Mesenchymal stem cell (in vitro differentiated cells and primary cell): ENCODE measurements at regions not wholly inside any gene's neighbourhood (a gene's known extent, or its start where the extent isn't known, plus 50 kb on each side); places are given as distances from the start of the nearest gene placed in this dataset.

Experiments used
- DNase-seq: peaks from one replicate; pipeline ENCODE4 v3.0.0-alpha.2; 2013
- H2AFZ ChIP-seq: one replicate; pipeline ENCODE4 v1.6.1; 2013; ENCODE audit warnings: low read depth, mild to moderate bottlenecking, control low read depth, inconsistent platforms, low read length, moderate library complexity
- H2AK5ac ChIP-seq: 2 replicates; pipeline ENCODE4 v1.6.1; 2013; ENCODE audit warnings: low read length, moderate library complexity, mild to moderate bottlenecking, inconsistent platforms; ENCODE audit not compliant: severe bottlenecking
- H2BK120ac ChIP-seq: one replicate; pipeline ENCODE4 v1.6.1; 2013; ENCODE audit warnings: low read depth, mild to moderate bottlenecking, inconsistent platforms, low read length, moderate library complexity
- H2BK12ac ChIP-seq, 2 experiments: one replicate each; pipeline ENCODE4 v1.6.1; 2013; ENCODE audit warnings: inconsistent platforms in 2 of 2, low read length in 2 of 2, mild to moderate bottlenecking in 2 of 2, moderate library complexity in 2 of 2, control low read depth in 1 of 2
- H2BK15ac ChIP-seq: one replicate; pipeline ENCODE4 v1.6.1; 2013; ENCODE audit warnings: mild to moderate bottlenecking, low read depth, inconsistent platforms; ENCODE audit not compliant: poor library complexity, severe bottlenecking
- H2BK5ac ChIP-seq: 2 replicates; pipeline ENCODE4 v1.6.1; 2013; ENCODE audit warnings: low read depth, mild to moderate bottlenecking, low read length, control low read depth, inconsistent platforms; ENCODE audit not compliant: poor library complexity, severe bottlenecking
- H3K14ac ChIP-seq, 2 experiments: one replicate each; pipeline ENCODE4 v1.6.1; 2013; ENCODE audit warnings: inconsistent platforms in 2 of 2, low read length in 2 of 2, control low read depth in 1 of 2, mild to moderate bottlenecking in 1 of 2, moderate library complexity in 1 of 2
- H3K18ac ChIP-seq, 2 experiments: one replicate each; pipeline ENCODE4 v1.6.1; 2013; ENCODE audit warnings: inconsistent platforms in 2 of 2, low read length in 2 of 2, control low read depth in 1 of 2, low read depth in 1 of 2, mild to moderate bottlenecking in 1 of 2
- H3K23ac ChIP-seq, 2 experiments: one replicate each; pipeline ENCODE4 v1.6.1; 2013; ENCODE audit warnings: inconsistent platforms in 2 of 2, low read length in 2 of 2, mild to moderate bottlenecking in 2 of 2, moderate library complexity in 2 of 2, control low read depth in 1 of 2
- H3K27ac ChIP-seq: 2 replicates; pipeline ENCODE4 v1.5.1; 2013; ENCODE audit warnings: mild to moderate bottlenecking, moderate library complexity, low read length, control low read depth, inconsistent platforms; ENCODE audit not compliant: poor library complexity, severe bottlenecking
- H3K27me3 ChIP-seq, 2 experiments: 2 replicates each; pipeline versions ENCODE4 v1.6.1 to v1.7.0; 2013; ENCODE audit warnings: low read length in 2 of 2, mild to moderate bottlenecking in 2 of 2, moderate library complexity in 2 of 2, control low read depth in 1 of 2, inconsistent platforms in 1 of 2; ENCODE audit not compliant: control insufficient read depth in 1 of 2, insufficient read depth in 1 of 2
- H3K36me3 ChIP-seq, 2 experiments: 2 replicates each; pipeline versions ENCODE4 v1.6.1 to v1.7.0; 2013; ENCODE audit warnings: low read length in 2 of 2, control low read depth in 1 of 2, inconsistent platforms in 1 of 2, low read depth in 1 of 2, mild to moderate bottlenecking in 1 of 2; ENCODE audit not compliant: insufficient read depth in 2 of 2, control insufficient read depth in 1 of 2
- H3K4ac ChIP-seq, 2 experiments: one replicate each; pipeline ENCODE4 v1.6.1; 2013; ENCODE audit warnings: inconsistent platforms in 2 of 2, low read length in 2 of 2, mild to moderate bottlenecking in 2 of 2, moderate library complexity in 2 of 2, control low read depth in 1 of 2, low read depth in 1 of 2
- H3K4me1 ChIP-seq: 2 replicates; pipeline ENCODE4 v1.6.1; 2013; ENCODE audit warnings: low read depth, low read length, control low read depth; ENCODE audit not compliant: control insufficient read depth, insufficient read depth
- H3K4me2 ChIP-seq: 2 replicates; pipeline ENCODE4 v1.6.1; 2013; ENCODE audit warnings: low read length, mild to moderate bottlenecking, inconsistent platforms; ENCODE audit not compliant: poor library complexity, severe bottlenecking
- H3K4me3 ChIP-seq, 2 experiments: 2 replicates each; pipeline versions ENCODE4 v1.5.1 to v1.7.0; 2013; ENCODE audit warnings: low read length in 2 of 2, mild to moderate bottlenecking in 2 of 2, control low read depth in 1 of 2, low read depth in 1 of 2; ENCODE audit not compliant: insufficient read depth in 1 of 2
- H3K79me1 ChIP-seq: replicated peaks from 2 replicates; pipeline ENCODE4 v1.6.1; 2013; ENCODE audit warnings: mild to moderate bottlenecking, control low read depth, low read length, inconsistent platforms; ENCODE audit not compliant: poor library complexity, severe bottlenecking
- H3K9ac ChIP-seq: 2 replicates; pipeline ENCODE4 v1.7.0; 2013; ENCODE audit warnings: mild to moderate bottlenecking, low read length, moderate library complexity
- H3K9me3 ChIP-seq: 2 replicates; pipeline ENCODE4 v1.7.0; 2013; ENCODE audit warnings: mild to moderate bottlenecking, low read length; ENCODE audit not compliant: control insufficient read depth
- H4K8ac ChIP-seq: one replicate; pipeline ENCODE4 v1.6.1; 2013; ENCODE audit warnings: inconsistent platforms, mild to moderate bottlenecking, low read length, moderate library complexity
- H4K91ac ChIP-seq: one replicate; pipeline ENCODE4 v1.6.1; 2013; ENCODE audit warnings: mild to moderate bottlenecking, low read length, inconsistent platforms
- WGBS: methylation state at CpG from one replicate; pipeline ENCODE4 v1.1.7; 2013; ENCODE audit warnings: mixed read lengths; 5-methylcytosine and 5-hydroxymethylcytosine counted together

DNA sequence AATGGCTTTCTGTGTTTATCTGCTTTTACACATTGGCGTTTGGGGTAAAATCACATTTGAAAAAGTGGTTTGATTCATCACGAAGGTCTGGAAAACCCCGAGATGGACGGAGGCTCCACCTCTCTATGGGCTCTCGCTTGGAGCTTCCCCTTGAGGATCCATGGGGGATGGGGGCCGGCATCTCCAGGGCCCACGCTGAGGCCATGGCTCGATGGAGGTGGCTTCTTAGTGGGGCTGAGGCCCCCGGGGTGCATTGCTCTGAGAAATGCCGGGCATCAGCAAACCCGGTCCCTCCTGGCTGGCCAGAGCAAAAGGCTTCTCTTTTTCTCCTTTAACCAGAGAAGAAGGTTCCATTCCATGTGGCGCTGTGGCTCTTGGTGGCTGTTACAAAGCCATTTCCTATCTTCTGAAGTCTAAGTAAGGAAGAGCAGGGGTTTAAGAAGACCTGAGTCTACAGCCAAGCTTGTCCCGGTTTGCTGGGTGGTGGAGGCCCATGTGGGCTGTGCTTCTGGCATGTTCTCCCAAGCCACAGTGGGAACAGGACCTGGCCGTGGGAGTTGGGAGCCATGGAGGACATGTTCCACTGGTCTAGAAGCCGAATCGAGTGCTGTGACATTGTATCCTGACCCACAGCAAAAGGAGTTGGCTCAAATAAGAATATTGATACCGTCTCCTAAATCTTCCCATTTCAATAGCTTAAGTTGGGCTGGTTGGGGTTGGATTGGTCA, 243.5 kb upstream of the PITRM1 start:
- Histone ChIP-seq H3K23ac (no peak overlapping the region), H2BK5ac (no peak overlapping the region), H3K18ac (no peak overlapping the region), H3K9me3 (peaks cover 2% of the 10 kb centered on the region), H3K27ac (no peak overlapping the region), H2AFZ (no peak overlapping the region), H4K8ac (no peak overlapping the region), H3K9ac (no peak overlapping the region), H3K4ac (no peak overlapping the region), H3K4me2 (no peak overlapping the region), H3K4me1 (peaks cover 2% of the 10 kb centered on the region), H3K27me3 (peaks cover 0 to 3% of the 10 kb centered on the region in 2 experiments), H2AK5ac (no peak overlapping the region), H3K79me1 (no peaks in the 10 kb centered on the region), H2BK15ac (no peak overlapping the region), H2BK120ac (no peak overlapping the region), H3K36me3 (no peaks in the 10 kb centered on the region), H3K14ac (no peak overlapping the region), H4K91ac (no peak overlapping the region), H3K4me3 (no peak overlapping the region), H2BK12ac (no peak overlapping the region)
- DNase-seq, result no peak
- 83% methylated on average over 15 of the region's 17 CpGs for WGBS

- WGBS, result 91% methylated on average over 20 of the region's 21 CpGs
- H3K18ac ChIP-seq, result no peak overlapping the region
These were observed 242.6 kb upstream of the PITRM1 start for GRCh38 chr10:3415038-3415736.

GRCh38 chr10:3414667-3415023, 242.1 kb upstream of the PITRM1 start:
- no peak overlapping the region for H2BK15ac ChIP-seq
- no peak overlapping the region for H4K8ac ChIP-seq
- no peak overlapping the region for H2BK120ac ChIP-seq
- peaks cover 0 to 5% of the 10 kb centered on the region in 2 experiments for H3K27me3 ChIP-seq
- H3K9ac ChIP-seq, result no peak overlapping the region
- no peak overlapping the region for H3K4me2 ChIP-seq
- no peaks in the 10 kb centered on the region for H3K36me3 ChIP-seq
- WGBS, result 78% methylated on average over 10 of the region's 10 CpGs
- H3K4me1 ChIP-seq, result peaks cover 6% of the 10 kb centered on the region
- H2AK5ac ChIP-seq, result peak overlapping the region; percentile 66
- H3K9me3 ChIP-seq, result peaks cover 6% of the 10 kb centered on the region
- H3K27ac ChIP-seq, result no peak overlapping the region
- H3K4me3 ChIP-seq, result no peak overlapping the region
- no peak overlapping the region for H2AFZ ChIP-seq
- H3K79me1 ChIP-seq, result no peaks in the 10 kb centered on the region
- peak overlapping the region in 1 of 2 experiments; percentile 5 for H3K18ac ChIP-seq
- DNase-seq, result no peak
- no peak overlapping the region for H3K4ac ChIP-seq
- H3K23ac ChIP-seq, result no peak overlapping the region
- no peak overlapping the region for H4K91ac ChIP-seq
- no peak overlapping the region for H3K14ac ChIP-seq
- H2BK12ac ChIP-seq, result no peak overlapping the region
- no peak overlapping the region for H2BK5ac ChIP-seq

More at GRCh38 chr10:3415038-3415736, 242.6 kb upstream of the PITRM1 start:
- Histone ChIP-seq H2AFZ (no peak overlapping the region), H3K4me3 (no peak overlapping the region), H4K91ac (no peak overlapping the region), H2BK12ac (peak overlapping the region in 1 of 2 experiments; percentile 29), H3K9me3 (peaks cover 6% of the 10 kb centered on the region), H4K8ac (no peak overlapping the region), H3K23ac (no peak overlapping the region), H3K36me3 (no peaks in the 10 kb centered on the region), H2BK5ac (no peak overlapping the region), H3K4ac (no peak overlapping the region), H3K27ac (no peak overlapping the region), H3K4me1 (peaks cover 2% of the 10 kb centered on the region), H3K4me2 (no peak overlapping the region), H3K79me1 (no peaks in the 10 kb centered on the region), H2BK120ac (no peak overlapping the region), H3K27me3 (peaks cover 0 to 5% of the 10 kb centered on the region in 2 experiments), H2AK5ac (no peak overlapping the region), H3K9ac (no peak overlapping the region), H2BK15ac (no peak overlapping the region), H3K14ac (no peak overlapping the region)
- DNase-seq, result no peak

DNA sequence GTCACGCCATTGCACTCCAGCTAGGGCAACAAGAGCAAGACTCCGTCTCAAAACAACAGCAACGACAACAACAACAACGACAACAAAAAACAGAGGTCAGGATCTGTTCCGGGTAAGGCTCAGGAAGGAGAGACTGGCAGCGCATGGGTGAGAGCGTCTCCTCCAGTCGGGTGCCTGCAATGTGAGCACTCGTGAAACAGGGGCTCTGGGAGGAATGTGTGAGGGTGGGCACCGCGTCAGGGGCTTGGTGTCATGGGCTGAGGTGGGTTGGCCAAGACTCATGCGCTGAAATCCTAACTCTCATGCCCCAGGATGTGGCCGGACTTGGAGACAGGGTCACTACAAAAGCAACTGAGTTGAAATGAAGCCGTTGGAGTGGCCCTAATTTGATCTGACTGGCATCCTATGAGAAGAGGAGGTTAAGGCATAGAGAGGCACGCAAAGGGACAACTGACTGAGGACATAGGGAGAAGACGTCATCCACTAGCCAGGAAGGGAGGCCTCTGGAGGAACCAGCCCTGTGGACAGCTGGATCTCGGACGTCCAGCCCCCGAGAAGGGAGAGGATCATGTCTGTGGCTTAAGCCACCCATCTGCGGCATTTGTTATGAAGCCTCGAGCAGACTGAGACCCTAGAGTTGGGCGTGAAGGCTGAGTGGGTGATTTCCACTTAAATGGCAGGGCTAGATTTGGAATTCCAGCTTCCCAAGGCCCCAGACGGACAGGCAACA, 241.5 kb upstream of the PITRM1 start:
- Histone ChIP-seq H3K27ac (no peak overlapping the region), H3K79me1 (no peaks in the 10 kb centered on the region), H4K8ac (no peak overlapping the region), H2AFZ (no peak overlapping the region), H3K18ac (peak overlapping the region in 1 of 2 experiments; percentile 5), H3K4ac (no peak overlapping the region), H2BK15ac (no peak overlapping the region), H2BK12ac (no peak overlapping the region), H2BK5ac (no peak overlapping the region), H3K9ac (no peak overlapping the region), H4K91ac (no peak overlapping the region), H3K9me3 (peaks cover 6% of the 10 kb centered on the region), H3K4me2 (no peak overlapping the region), H3K23ac (no peak overlapping the region), H3K4me1 (peaks cover 11% of the 10 kb centered on the region), H3K27me3 (peaks cover 0 to 5% of the 10 kb centered on the region in 2 experiments), H3K36me3 (no peaks in the 10 kb centered on the region), H2BK120ac (no peak overlapping the region), H2AK5ac (no peak overlapping the region), H3K4me3 (no peak overlapping the region), H3K14ac (no peak overlapping the region)
- DNase-seq, result no peak
- WGBS, result 96% methylated on average over 22 of the region's 23 CpGs
